ENCODE measurements at regions not wholly inside any gene's neighbourhood (a gene's known extent, or its start where the extent isn't known, plus 50 kb on each side); places are given as distances from the start of the nearest gene placed in this dataset.

GRCh38 chrX:5122181-5122678 lies 1106.4 kb downstream of the NLGN4X start:
- DNase-seq (ENCODE audit: extremely low read depth, low read depth, low spot score), result no peak

GRCh38 chrX:5117816-5118215 lies 1110.9 kb downstream of the NLGN4X start:
- no peak for DNase-seq (ENCODE audit: extremely low read depth, low read depth, low spot score)

GRCh38 chrX:5113128-5113527 lies 1115.5 kb downstream of the NLGN4X start:
- no peak for DNase-seq (ENCODE audit: extremely low read depth, low read depth, low spot score)

GRCh38 chrX:5100004-5100403 lies 1128.7 kb downstream of the NLGN4X start:
- no peak for DNase-seq (ENCODE audit: extremely low read depth, low read depth, low spot score)

- DNase-seq (ENCODE audit: extremely low read depth, low read depth, low spot score), result no peak
These were observed 1142.3 kb downstream of the NLGN4X start for GRCh38 chrX:5086388-5086787.

- no peak for DNase-seq (ENCODE audit: extremely low read depth, low read depth, low spot score)
These were observed 1144.4 kb downstream of the NLGN4X start for GRCh38 chrX:5084279-5084678.

- DNase-seq (ENCODE audit: extremely low read depth, low read depth, low spot score), result no peak
These were observed 1146.0 kb downstream of the NLGN4X start for GRCh38 chrX:5082705-5083104.

GRCh38 chrX:5080791-5081190 lies 1147.9 kb downstream of the NLGN4X start:
- no peak for DNase-seq (ENCODE audit: extremely low read depth, low read depth, low spot score)

- no peak for DNase-seq (ENCODE audit: extremely low read depth, low read depth, low spot score)
These were observed 1160.1 kb downstream of the NLGN4X start for GRCh38 chrX:5068550-5068949.

- DNase-seq (ENCODE audit: extremely low read depth, low read depth, low spot score), result no peak
These were observed 1170.9 kb downstream of the NLGN4X start for GRCh38 chrX:5057786-5058185.

GRCh38 chrX:5054852-5055251 lies 1173.8 kb downstream of the NLGN4X start:
- DNase-seq (ENCODE audit: extremely low read depth, low read depth, low spot score), result no peak

- no peak for DNase-seq (ENCODE audit: extremely low read depth, low read depth, low spot score)
These were observed 1176.7 kb downstream of the NLGN4X start for GRCh38 chrX:5051831-5052491.

GRCh38 chrX:5042563-5042962 lies 1186.1 kb downstream of the NLGN4X start:
- DNase-seq (ENCODE audit: extremely low read depth, low read depth, low spot score), result no peak

GRCh38 chrX:5031792-5032191 lies 1196.9 kb downstream of the NLGN4X start:
- DNase-seq (ENCODE audit: extremely low read depth, low read depth, low spot score), result no peak

GRCh38 chrX:5015451-5015850 lies 1213.2 kb downstream of the NLGN4X start:
- no peak for DNase-seq (ENCODE audit: extremely low read depth, low read depth, low spot score)

GRCh38 chrX:4994855-4995254 lies 1233.8 kb downstream of the NLGN4X start:
- DNase-seq (ENCODE audit: extremely low read depth, low read depth, low spot score), result no peak

- DNase-seq (ENCODE audit: extremely low read depth, low read depth, low spot score), result no peak
These were observed 1250.1 kb downstream of the NLGN4X start for GRCh38 chrX:4978613-4979012.

- no peak for DNase-seq (ENCODE audit: extremely low read depth, low read depth, low spot score)
These were observed 1257.0 kb downstream of the NLGN4X start for GRCh38 chrX:4971646-4972045.

GRCh38 chrX:4964112-4964511 lies 1250.7 kb upstream of the PRKX start:
- no peak for DNase-seq (ENCODE audit: extremely low read depth, low read depth, low spot score)

GRCh38 chrX:4963432-4963831 lies 1250.0 kb upstream of the PRKX start:
- DNase-seq (ENCODE audit: extremely low read depth, low read depth, low spot score), result no peak

- DNase-seq (ENCODE audit: extremely low read depth, low read depth, low spot score), result no peak
These were observed 1231.3 kb upstream of the PRKX start for GRCh38 chrX:4944767-4945166.

GRCh38 chrX:4936315-4936714 lies 1222.9 kb upstream of the PRKX start:
- no peak for DNase-seq (ENCODE audit: extremely low read depth, low read depth, low spot score)

- no peak for DNase-seq (ENCODE audit: extremely low read depth, low read depth, low spot score)
These were observed 1222.4 kb upstream of the PRKX start for GRCh38 chrX:4935846-4936245.
